Kidney (tissue), 13 donors: ENCODE measurements at regions not wholly inside any gene's neighbourhood (a gene's known extent, or its start where the extent isn't known, plus 50 kb on each side); places are given as distances from the start of the nearest gene placed in this dataset.

Source experiments
- DNase-seq, 5 donors: peaks; one replicate each; pipeline ENCODE4 v3.0.0-alpha.2; 2013 to 2020
- FAIRE-seq: peaks from 2 replicates; lab custom pipeline; 2012; peaks lifted over from hg19 to GRCh38; lab: Jason Lieb, UNC
- H3K27ac ChIP-seq, 2 donors: one replicate each; pipeline ENCODE4 v1.7.0; 2013; ENCODE audit warnings: low read depth in 2 of 2, low read length in 2 of 2, inconsistent platforms in 1 of 2
- H3K27me3 ChIP-seq: one replicate; pipeline ENCODE4 v1.7.1; 2013; ENCODE audit warnings: low read length, inconsistent platforms; ENCODE audit not compliant: control insufficient read depth, insufficient read depth
- H3K36me3 ChIP-seq, 3 donors: one replicate each; pipeline versions ENCODE4 v1.7.0 to v1.7.1; 2013; ENCODE audit warnings: low read length in 3 of 3, control low read depth in 1 of 3, inconsistent platforms in 1 of 3; ENCODE audit not compliant: insufficient read depth in 3 of 3, control insufficient read depth in 2 of 3
- H3K4me1 ChIP-seq, 3 donors: one replicate each; pipeline versions ENCODE4 v1.7.0 to v1.7.1; 2013; ENCODE audit warnings: low read length in 3 of 3, inconsistent platforms in 1 of 3, low read depth in 1 of 3; ENCODE audit not compliant: control insufficient read depth in 2 of 3, insufficient read depth in 2 of 3
- H3K4me3 ChIP-seq, 3 donors: one replicate each; pipeline versions ENCODE4 v1.7.0 to v1.8.1; 2013; ENCODE audit warnings: low read length in 3 of 3, control low read depth in 1 of 3, inconsistent platforms in 1 of 3
- H3K9ac ChIP-seq, 3 donors: one replicate each; pipeline versions ENCODE4 v1.7.0 to v1.7.1; 2013; ENCODE audit warnings: low read length in 3 of 3, control low read depth in 1 of 3, inconsistent platforms in 1 of 3
- H3K9me3 ChIP-seq, 3 donors: one replicate each; pipeline versions ENCODE4 v1.7.0 to v1.7.1; 2013; ENCODE audit warnings: low read length in 3 of 3, control low read depth in 1 of 3, inconsistent platforms in 1 of 3; ENCODE audit not compliant: control insufficient read depth in 2 of 3, insufficient read depth in 1 of 3
- CTCF ChIP-seq: IDR thresholded peaks from 3 replicates; pipeline ENCODE4 v1.5.1; 2012; ENCODE audit warnings: mild to moderate bottlenecking, moderate library complexity, borderline replicate concordance; ENCODE audit not compliant: insufficient read depth; ENCODE audit errors: extremely low read depth
- intact Hi-C: fragments of 100-400 bp; cut with DNase I; formaldehyde crosslinking; loops from one replicate; pipeline ENCODE4 v1.11.1; 2022
- donor health status: control.
- donor health status: control.
- donor health status: control.
- donor health status: control.
- donor health status: control.
- donor health status: DM: yes; HTN: yes; CAD: no.
- donor health status: Normal renal cell carcinoma (clear cell type).

GRCh38 chr3:168362661-168363247 is 267.0 kb upstream of the GOLIM4 start:
- Histone ChIP-seq H3K9me3 (no peaks in the 10 kb centered on the region), H3K27ac (no peak overlapping the region), H3K4me3 (no peak overlapping the region), H3K27me3 (no peaks in the 10 kb centered on the region), H3K36me3 (no peaks in the 10 kb centered on the region), H3K4me1 (no peaks in the 10 kb centered on the region), H3K9ac (no peak overlapping the region)
- intact Hi-C loops: no loop called here
- FAIRE-seq (no peak), DNase-seq (no peak)
- no peak for TF ChIP-seq CTCF

DNA sequence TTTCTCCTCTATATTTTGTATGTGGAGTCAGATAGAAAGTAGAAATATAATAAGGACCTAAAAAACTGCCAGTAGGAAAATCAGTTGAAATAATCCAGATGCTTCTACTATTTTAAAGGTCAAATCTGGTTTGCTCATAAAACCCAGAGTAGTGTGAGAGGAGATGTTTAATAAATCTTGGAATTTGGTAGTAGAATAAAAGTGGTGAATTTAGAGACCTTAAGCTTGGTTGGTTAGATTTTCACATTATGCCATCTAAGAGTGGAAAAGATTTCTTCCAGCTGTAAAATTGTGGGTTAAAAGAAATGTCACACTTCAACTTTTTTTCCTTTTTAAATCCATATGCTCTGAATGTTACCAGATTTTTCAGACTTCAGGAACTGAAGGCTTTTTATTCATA is 266.4 kb upstream of the GOLIM4 start:
- no peak overlapping the region for H3K27ac ChIP-seq
- no peaks in the 10 kb centered on the region for H3K27me3 ChIP-seq
- no peak overlapping the region for H3K9ac ChIP-seq
- FAIRE-seq (no peak), DNase-seq (peak in 1 of 5 donors; percentile 40)
- no peak for TF ChIP-seq CTCF
- no peaks in the 10 kb centered on the region for H3K4me1 ChIP-seq
- no peaks in the 10 kb centered on the region for H3K9me3 ChIP-seq
- no peaks in the 10 kb centered on the region for H3K36me3 ChIP-seq
- intact Hi-C loops: no loop called here
- no peak overlapping the region for H3K4me3 ChIP-seq

DNA sequence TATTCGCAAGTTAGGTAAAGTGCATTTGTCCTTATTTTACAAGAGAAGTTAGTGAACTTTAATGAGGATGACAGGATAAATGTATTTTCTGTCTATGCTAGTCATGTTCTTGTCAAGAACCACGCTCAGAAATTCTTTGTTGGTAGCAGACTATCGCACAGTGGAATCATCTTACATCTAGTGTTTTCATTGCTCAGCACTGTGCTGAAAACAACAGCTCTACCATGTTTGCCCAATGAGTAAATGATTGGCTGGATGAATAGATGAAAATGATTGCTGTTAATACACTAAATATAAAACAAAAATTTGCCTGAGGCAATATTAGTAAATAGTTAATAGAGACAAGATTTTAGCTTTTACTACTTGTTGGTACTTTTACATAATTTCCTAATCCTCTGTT is 265.3 kb upstream of the GOLIM4 start:
- FAIRE-seq (no peak), DNase-seq (no peak)
- no peak overlapping the region for H3K27ac ChIP-seq
- H3K27me3 ChIP-seq: no peaks in the 10 kb centered on the region
- H3K4me3 ChIP-seq: no peak overlapping the region
- H3K9me3 ChIP-seq: no peaks in the 10 kb centered on the region
- TF ChIP-seq CTCF: no peak
- no peak overlapping the region for H3K9ac ChIP-seq
- no peaks in the 10 kb centered on the region for H3K36me3 ChIP-seq
- intact Hi-C loops: no loop called here
- no peaks in the 10 kb centered on the region for H3K4me1 ChIP-seq
